Stomach (tissue), 8 donors: ENCODE measurements at regions not wholly inside any gene's neighbourhood (a gene's known extent, or its start where the extent isn't known, plus 50 kb on each side); places are given as distances from the start of the nearest gene placed in this dataset.
A peak's percentile ranks its signal among the peaks of the same experiment; 100 is the strongest.

Source experiments
- DNase-seq, 2 donors: peaks; one replicate each; pipeline versions ENCODE4 v3.0.0 to v3.0.0-alpha.2; 2013 to 2019
- H3K27ac ChIP-seq, 5 donors: fragments of 200-600 bp in 4 of 5; sonication (generic) in 4 of 5; one replicate each; pipeline ENCODE4 v1.5.1; 2013 to 2019; ENCODE audit warnings: mild to moderate bottlenecking in 1 of 5, moderate library complexity in 1 of 5
- H3K27me3 ChIP-seq, 3 donors: fragments of 200-600 bp; sonication (generic); one replicate each; pipeline ENCODE4 v1.5.1; 2017 to 2019; ENCODE audit warnings: mixed run types in 1 of 3
- H3K36me3 ChIP-seq, 4 donors: fragments of 200-600 bp; sonication (generic); 1 replicate in 3 of 4; 2 replicates in 1 of 4; pipeline ENCODE4 v1.5.1; 2016 to 2019
- H3K4me1 ChIP-seq, 4 donors: fragments of 200-600 bp; sonication (generic); one replicate each; pipeline ENCODE4 v1.5.1; 2016 to 2019
- H3K4me3 ChIP-seq, 4 donors: fragments of 200-600 bp; sonication (generic) in 3 of 4; one replicate each; pipeline ENCODE4 v1.5.1; 2016 to 2019; ENCODE audit warnings: mild to moderate bottlenecking in 1 of 4
- H3K9me3 ChIP-seq, 4 donors: fragments of 200-600 bp; sonication (generic); one replicate each; pipeline ENCODE4 v1.5.1; 2016 to 2019
- EP300 ChIP-seq: sonication (generic); formaldehyde crosslinking; IDR thresholded peaks from one replicate; pipeline ENCODE4 v1.6.1; 2017; ENCODE audit warnings: antibody characterized with exemption
- POLR2A ChIP-seq, 4 donors: fragments of 450-650 bp; IDR thresholded peaks; one replicate each; pipeline ENCODE4 v1.6.1; 2016; ENCODE audit warnings: antibody characterized with exemption in 4 of 4, control low read depth in 2 of 4, mild to moderate bottlenecking in 1 of 4, moderate library complexity in 1 of 4
- POLR2AphosphoS5 ChIP-seq, 3 donors: sonication (generic); formaldehyde crosslinking; IDR thresholded peaks; one replicate each; pipeline ENCODE4 v1.6.1; 2016; ENCODE audit warnings: antibody characterized with exemption in 3 of 3
- WGBS, 5 donors: extraction: QIAGEN DNeasy Blood & Tissue Kit in 3 of 5; methylation state at CpG; one replicate each; pipeline versions ENCODE4 v1.1.5 to v1.1.7; 2013 to 2018; 5-methylcytosine and 5-hydroxymethylcytosine counted together
- intact Hi-C: fragments of 100-400 bp; cut with DNase I; formaldehyde crosslinking; loops from one replicate; pipeline ENCODE4 v1.15.1; 2023; ENCODE audit warnings: low total_unique reads
- TF ChIP-seq, protein P1 (sequence below), 7 experiments: fragments of 450-650 bp in 4 of 7; fragments of 200-600 bp in 3 of 7; sonication (generic) in 3 of 7; IDR thresholded peaks; one replicate each; pipeline ENCODE4 v1.5.1; 2016 to 2019; ENCODE audit warnings: antibody characterized with exemption in 7 of 7, control low read depth in 2 of 7, mild to moderate bottlenecking in 1 of 7
- donor health status: healthy with polysubstance abuse.
- donor health status: Bipolar disorder and iron deficiency.
- donor health status: healthy.

GRCh38 chr6:126781582-126781981 lies 336.9 kb upstream of the RSPO3 start:
- Histone ChIP-seq H3K4me1 (no peaks in the 10 kb centered on the region), H3K36me3 (no peaks in the 10 kb centered on the region), H3K4me3 (no peak overlapping the region), H3K27me3 (no peaks in the 10 kb centered on the region), H3K9me3 (no peaks in the 10 kb centered on the region), H3K27ac (no peak overlapping the region)
- TF ChIP-seq EP300 (no peak), POLR2A (IDR thresholded peaks at IDR 0.05) (no peak), POLR2AphosphoS5 (IDR thresholded peaks at IDR 0.05) (no peak)
- TF ChIP-seq, protein P1, sequence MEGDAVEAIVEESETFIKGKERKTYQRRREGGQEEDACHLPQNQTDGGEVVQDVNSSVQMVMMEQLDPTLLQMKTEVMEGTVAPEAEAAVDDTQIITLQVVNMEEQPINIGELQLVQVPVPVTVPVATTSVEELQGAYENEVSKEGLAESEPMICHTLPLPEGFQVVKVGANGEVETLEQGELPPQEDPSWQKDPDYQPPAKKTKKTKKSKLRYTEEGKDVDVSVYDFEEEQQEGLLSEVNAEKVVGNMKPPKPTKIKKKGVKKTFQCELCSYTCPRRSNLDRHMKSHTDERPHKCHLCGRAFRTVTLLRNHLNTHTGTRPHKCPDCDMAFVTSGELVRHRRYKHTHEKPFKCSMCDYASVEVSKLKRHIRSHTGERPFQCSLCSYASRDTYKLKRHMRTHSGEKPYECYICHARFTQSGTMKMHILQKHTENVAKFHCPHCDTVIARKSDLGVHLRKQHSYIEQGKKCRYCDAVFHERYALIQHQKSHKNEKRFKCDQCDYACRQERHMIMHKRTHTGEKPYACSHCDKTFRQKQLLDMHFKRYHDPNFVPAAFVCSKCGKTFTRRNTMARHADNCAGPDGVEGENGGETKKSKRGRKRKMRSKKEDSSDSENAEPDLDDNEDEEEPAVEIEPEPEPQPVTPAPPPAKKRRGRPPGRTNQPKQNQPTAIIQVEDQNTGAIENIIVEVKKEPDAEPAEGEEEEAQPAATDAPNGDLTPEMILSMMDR (IDR thresholded peaks at IDR 0.05) = no peak
- DNase-seq = no peak
- intact Hi-C loops = no loop called here
- 76 to 88% (median 81%) methylated on average over 2 of the region's 2 CpGs for WGBS, 5 donors

GRCh38 chr6:126784161-126784790 lies 334.2 kb upstream of the RSPO3 start:
- H3K36me3 ChIP-seq = no peaks in the 10 kb centered on the region
- no peaks in the 10 kb centered on the region for H3K9me3 ChIP-seq
- no peak overlapping the region for H3K27ac ChIP-seq
- TF ChIP-seq, protein P1 (IDR thresholded peaks at IDR 0.05) = no peak
- TF ChIP-seq EP300 (no peak), POLR2A (IDR thresholded peaks at IDR 0.05) (no peak), POLR2AphosphoS5 (IDR thresholded peaks at IDR 0.05) (no peak)
- H3K27me3 ChIP-seq = no peaks in the 10 kb centered on the region
- H3K4me3 ChIP-seq = no peak overlapping the region
- peak in 1 of 2 donors; percentile 20 for DNase-seq
- intact Hi-C loops = no loop called here
- 65 to 84% (median 82%) methylated on average over 2 of the region's 2 CpGs for WGBS, 5 donors
- no peaks in the 10 kb centered on the region for H3K4me1 ChIP-seq

- no peaks in the 10 kb centered on the region for H3K9me3 ChIP-seq
- intact Hi-C loops = no loop called here
- no peak for DNase-seq
- no peaks in the 10 kb centered on the region for H3K36me3 ChIP-seq
- WGBS, 5 donors = 44 to 74% (median 58%) methylated on average over 1 of the region's 1 CpG
- H3K4me3 ChIP-seq = no peak overlapping the region
- no peaks in the 10 kb centered on the region for H3K4me1 ChIP-seq
- H3K27ac ChIP-seq = no peak overlapping the region
- TF ChIP-seq, protein P1 (IDR thresholded peaks at IDR 0.05) = no peak
- TF ChIP-seq POLR2A (IDR thresholded peaks at IDR 0.05) (no peak), POLR2AphosphoS5 (IDR thresholded peaks at IDR 0.05) (no peak), EP300 (no peak)
- H3K27me3 ChIP-seq = no peaks in the 10 kb centered on the region
These were observed 332.2 kb upstream of the RSPO3 start for GRCh38 chr6:126786262-126786661.

- Histone ChIP-seq H3K4me3 (no peak overlapping the region), H3K4me1 (no peaks in the 10 kb centered on the region), H3K27ac (no peak overlapping the region), H3K27me3 (no peaks in the 10 kb centered on the region), H3K36me3 (no peaks in the 10 kb centered on the region), H3K9me3 (no peaks in the 10 kb centered on the region)
- TF ChIP-seq POLR2AphosphoS5 (IDR thresholded peaks at IDR 0.05) = no peak
- TF ChIP-seq EP300 = no peak
- TF ChIP-seq POLR2A (IDR thresholded peaks at IDR 0.05) = no peak
- TF ChIP-seq, protein P1 (IDR thresholded peaks at IDR 0.05) = no peak
- DNase-seq = no peak
- intact Hi-C loops = no loop called here
- WGBS, 5 donors = 85 to 100% (median 92%) methylated on average over 1 of the region's 1 CpG
These were observed 330.8 kb upstream of the RSPO3 start for GRCh38 chr6:126787635-126788034.
